ENCODE measurements at regions not wholly inside any gene's neighbourhood (a gene's known extent, or its start where the extent isn't known, plus 50 kb on each side); places are given as distances from the start of the nearest gene placed in this dataset.

GRCh38 chr6:169023161-169023874 lies 230.3 kb downstream of the THBS2 start:
- TF ChIP-seq POLR2A (IDR thresholded peaks at IDR 0.05; ENCODE audit: low read depth, low read length) = no peak
- no peak for TF ChIP-seq TAF1 (IDR thresholded peaks at IDR 0.05; ENCODE audit: borderline replicate concordance, low read depth, low read length)
- TF ChIP-seq POLR2AphosphoS5 (IDR thresholded peaks at IDR 0.05; ENCODE audit: low read depth, low read length) = no peak

All from GM12892 (cell line).